Uterus (tissue), 2 donors: ENCODE measurements at regions not wholly inside any gene's neighbourhood (a gene's known extent, or its start where the extent isn't known, plus 50 kb on each side); places are given as distances from the start of the nearest gene placed in this dataset.

ENCODE experiments used
- CTCF ChIP-seq, 4 experiments: fragments of 200-600 bp in 2 of 4; fragments of 450-650 bp in 2 of 4; sonication (generic) in 2 of 4; IDR thresholded peaks; one replicate each; pipeline ENCODE4 v1.5.1; 2016 to 2019; ENCODE audit warnings: antibody characterized with exemption in 4 of 4, mild to moderate bottlenecking in 2 of 4, moderate library complexity in 1 of 4
- POLR2A ChIP-seq, 2 donors: fragments of 450-650 bp; IDR thresholded peaks; one replicate each; pipeline ENCODE4 v1.6.1; 2016; ENCODE audit warnings: antibody characterized with exemption in 2 of 2, mild to moderate bottlenecking in 1 of 2, moderate library complexity in 1 of 2

GRCh38 chr1:96643519-96643918 is 78.1 kb upstream of the PTBP2 start:
- TF ChIP-seq CTCF (IDR thresholded peaks at IDR 0.05): no peak
- TF ChIP-seq POLR2A (IDR thresholded peaks at IDR 0.05): no peak
